ENCODE measurements at regions not wholly inside any gene's neighbourhood (a gene's known extent, or its start where the extent isn't known, plus 50 kb on each side); places are given as distances from the start of the nearest gene placed in this dataset.
A peak's percentile ranks its signal among the peaks of the same experiment; 100 is the strongest.

- no peak for DNase-seq
Measured at GRCh38 chr1:201752333-201752732, 76.6 kb upstream of the IPO9 start.

DNA sequence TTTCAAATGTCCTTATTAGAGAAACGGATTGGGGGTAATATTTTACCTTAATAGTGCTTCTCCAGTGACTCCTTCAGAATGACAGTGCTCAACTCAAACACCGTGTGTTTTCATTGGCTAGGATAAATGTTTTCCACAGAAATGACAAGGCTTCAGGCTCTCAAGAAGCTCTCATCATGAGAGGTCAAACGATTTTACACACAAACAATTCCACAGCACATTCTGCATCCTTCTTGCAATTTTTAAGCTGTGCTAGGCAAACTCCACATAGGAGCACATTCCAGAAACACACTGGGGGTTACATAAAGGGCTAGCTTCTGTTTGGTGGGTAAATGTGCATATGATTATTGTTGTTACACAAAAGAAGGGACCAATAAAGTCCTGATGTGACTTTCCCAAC, 75.5 kb upstream of the IPO9 start:
- DNase-seq, result peak; percentile 44

DNA sequence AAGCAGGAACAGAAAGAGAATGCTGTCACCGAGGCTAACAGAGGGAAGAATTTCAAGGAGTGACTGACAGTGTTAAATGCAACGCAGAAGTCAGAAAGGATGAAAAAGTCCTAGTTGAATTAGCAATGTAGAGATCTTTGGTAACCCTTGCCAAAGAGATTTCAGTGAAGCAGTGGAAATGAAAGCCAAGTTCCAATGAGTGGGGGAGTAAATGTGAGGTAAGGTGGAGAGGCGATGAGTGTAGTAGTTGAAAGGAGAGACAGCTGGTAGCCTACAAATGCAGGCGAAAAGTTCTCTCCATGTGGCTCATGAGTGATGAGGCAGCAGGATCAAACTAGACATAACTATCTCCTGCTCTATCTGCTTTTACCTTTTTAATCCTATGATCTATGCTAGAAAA, 74.6 kb upstream of the IPO9 start:
- no peak for DNase-seq

DNA sequence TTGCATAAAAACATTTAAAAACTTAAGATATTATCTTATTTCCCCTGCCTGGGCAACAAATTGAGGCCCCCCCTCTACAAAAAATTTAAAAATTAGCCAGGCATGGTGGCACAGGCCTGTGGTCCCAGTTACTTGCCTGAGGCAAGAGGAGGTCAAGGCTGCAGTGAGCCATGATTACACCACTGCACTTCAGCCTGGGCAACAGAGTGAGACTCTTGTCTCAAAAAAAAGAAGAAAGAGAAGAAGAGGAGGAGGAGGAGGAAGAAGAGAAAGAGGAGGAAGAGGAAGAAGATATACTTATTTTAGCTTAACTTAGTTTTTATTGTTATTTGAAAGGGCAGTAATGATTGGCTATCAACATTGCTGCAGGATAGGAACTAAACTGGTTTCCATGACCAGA, 73.8 kb upstream of the IPO9 start:
- no peak for DNase-seq

DNA sequence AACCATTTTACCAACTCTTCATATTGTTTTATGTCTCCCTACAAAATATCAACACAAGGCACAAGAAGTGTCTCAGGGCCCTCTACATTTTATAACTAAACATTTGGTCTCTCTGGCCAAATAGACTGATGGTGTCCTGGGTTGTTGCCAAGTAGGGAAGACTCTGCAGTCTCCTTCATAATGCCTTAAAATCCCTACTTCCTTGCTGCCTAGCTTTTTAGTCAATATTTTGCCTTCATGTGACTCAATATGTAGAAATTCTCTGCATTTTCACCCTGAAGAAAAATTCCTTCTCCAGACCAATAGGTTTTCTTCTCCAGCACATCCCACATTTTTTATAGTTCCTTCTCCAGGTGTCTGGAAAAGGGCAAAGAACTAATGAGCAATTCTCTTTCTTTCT, 72.6 kb upstream of the IPO9 start:
- no peak for DNase-seq

- no peak for DNase-seq
Measured at GRCh38 chr1:201758499-201759050, 70.4 kb upstream of the IPO9 start.

DNA sequence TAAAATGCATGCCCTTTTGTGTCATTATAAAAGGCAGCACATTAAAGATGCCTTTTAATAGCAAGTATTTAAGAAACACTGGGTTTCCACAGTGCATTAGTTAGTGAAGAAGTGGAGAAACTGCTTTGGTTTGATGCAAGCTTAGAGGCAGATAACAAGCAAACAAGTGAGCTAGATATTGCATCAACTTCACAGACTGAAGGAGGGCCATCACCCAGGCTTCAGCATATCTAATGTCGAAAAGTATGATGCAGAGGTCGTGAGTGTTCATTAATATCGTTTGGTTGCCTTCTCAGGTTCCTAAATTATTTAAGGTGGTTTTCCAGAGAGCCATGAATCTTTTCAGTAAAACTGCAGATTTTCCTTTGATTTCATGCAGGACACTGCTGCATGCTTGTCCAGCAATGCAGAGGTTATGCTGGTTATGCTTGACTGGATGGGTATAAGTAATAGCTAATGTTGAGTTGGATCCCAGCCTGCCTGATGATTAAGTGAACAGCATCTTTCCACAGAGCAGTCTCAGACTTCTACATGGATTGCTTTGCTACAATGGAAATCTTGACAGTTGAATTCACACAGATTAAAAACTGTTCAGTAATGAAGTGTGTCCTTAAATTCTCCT, 69.7 kb upstream of the IPO9 start:
- no peak for DNase-seq

GRCh38 chr1:201760516-201760915, 68.4 kb upstream of the IPO9 start:
- no peak for DNase-seq

DNA sequence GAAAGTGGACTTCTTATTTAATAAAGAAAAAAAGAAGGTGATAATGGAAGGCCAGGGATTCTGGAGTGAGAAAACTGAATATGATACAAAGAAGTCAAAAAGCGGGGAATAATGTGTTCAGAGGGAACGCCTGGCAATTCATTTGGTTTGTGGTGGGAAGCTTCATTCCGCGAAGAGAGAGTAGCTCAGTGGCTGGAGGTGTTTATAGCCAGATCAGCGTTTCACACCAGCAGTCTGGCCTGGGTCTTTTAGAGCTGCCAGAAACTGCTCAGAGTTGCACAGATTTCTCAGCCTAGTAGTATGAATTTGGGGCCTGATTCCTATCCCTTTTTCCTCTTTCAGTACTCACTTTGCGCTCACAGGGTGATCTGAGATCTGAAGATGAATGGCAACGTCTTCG, 67.8 kb upstream of the IPO9 start:
- no peak for DNase-seq

DNA sequence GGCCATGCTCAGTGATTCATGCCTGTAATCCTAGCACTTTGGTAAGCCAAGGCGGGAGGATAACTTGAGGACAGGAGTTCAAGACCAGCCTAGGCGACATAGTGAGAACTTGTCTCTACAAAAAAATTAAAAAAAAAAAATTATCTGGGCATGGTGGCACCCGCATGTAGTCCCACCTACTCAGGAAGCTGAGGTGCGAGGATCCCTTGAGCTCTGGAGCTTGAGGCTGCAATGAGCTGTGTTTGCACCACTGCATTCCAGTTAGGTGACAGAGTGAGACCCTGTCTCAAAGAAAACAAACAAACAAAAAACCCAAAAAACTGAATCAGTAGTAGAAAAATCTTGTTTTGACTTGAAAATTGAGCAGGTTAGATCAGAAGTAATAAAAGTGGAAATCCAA, 67.1 kb upstream of the IPO9 start:
- no peak for DNase-seq

GRCh38 chr1:201762381-201762780, 66.6 kb upstream of the IPO9 start:
- no peak for DNase-seq

DNA sequence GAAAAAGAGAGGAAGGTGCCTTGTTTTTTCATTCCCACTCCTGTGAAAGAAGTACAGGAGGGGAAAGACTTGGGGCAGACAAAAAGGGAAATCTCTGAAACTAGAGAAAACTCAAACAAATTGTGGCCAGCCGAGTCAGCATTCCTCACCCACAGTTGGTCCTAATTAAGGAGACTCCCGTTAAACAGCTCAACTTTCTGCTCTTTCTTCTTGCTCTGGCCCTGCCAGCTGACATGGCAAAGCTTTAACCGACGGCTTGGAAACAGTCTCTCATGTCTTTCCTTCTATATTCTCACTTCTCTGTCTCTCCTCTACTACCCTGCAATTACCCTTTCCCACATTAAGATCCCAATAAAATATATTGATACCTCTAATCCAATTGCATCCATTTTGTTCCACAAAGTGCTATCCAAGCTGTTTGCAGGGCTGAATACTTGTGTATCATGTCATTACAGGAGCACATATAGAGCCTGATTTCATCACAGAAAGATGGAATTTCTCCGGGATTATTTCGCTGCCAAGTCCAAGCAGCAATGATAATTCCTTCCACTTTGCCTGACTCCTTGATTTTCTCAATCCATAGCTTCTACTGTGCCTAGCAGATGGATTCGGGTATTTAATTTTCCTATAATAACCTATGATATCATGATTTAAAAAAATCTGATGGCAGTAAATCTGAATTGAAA, 65.4 kb upstream of the IPO9 start:
- no peak for DNase-seq

DNA sequence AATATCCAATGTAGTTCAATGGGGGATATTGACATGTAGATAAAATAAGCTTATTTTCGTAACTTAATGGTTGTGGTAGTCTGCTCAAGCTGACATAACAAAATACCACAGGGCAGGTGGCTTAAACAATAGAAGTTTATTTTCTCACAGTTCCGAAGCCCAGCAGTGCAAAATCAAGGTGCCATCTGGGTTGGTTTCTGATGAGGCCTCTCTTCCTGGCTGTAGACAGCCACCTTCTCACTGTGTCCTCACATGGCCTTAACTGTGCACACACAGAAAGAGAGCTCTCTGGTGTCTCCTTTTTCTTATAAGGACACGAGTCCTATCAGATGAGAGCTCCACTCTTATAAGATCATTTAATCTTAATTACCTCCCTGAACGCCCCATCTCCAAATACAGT, 64.8 kb upstream of the IPO9 start:
- DNase-seq, result no peak

GRCh38 chr1:201764579-201764978, 64.4 kb upstream of the IPO9 start:
- DNase-seq, result no peak

DNA sequence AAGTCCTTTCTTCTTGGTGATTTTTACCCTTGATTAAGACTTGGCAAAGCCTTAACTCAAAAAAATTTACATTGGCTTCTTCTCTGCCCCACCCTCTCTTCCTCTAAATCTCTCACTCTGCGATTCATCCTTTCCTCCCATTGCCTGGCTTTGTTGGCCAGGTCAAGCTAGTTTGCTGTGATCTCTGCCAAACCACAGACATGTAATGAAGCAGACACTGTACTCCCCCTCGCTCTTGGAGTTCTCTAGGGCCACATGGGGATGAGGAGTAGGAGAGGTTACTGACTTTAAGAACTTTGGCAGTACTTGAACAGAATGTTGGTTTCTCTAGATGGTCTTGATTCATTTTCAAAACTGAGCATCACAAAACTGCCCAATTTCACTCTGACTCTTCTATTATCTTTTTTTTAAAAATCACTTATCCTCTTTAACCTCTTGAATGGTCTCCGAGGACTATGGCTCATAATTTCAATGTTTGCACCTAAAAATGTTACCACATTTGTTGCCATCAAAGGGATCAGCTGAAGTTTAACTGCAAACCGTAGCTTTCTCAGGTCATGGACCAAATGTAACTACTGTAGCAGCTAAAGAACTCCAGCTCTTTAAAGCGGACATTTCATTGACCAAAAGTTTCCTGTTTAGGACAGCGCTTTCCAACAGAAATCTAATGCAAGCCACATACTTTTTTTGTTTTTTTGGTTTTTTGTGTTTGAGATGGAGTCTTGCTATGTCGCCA, 62.7 kb upstream of the IPO9 start:
- DNase-seq, result no peak

- no peak for DNase-seq
Measured at GRCh38 chr1:201767339-201767738, 61.6 kb upstream of the IPO9 start.

GRCh38 chr1:201769072-201769471, 59.9 kb upstream of the IPO9 start:
- no peak for DNase-seq

DNA sequence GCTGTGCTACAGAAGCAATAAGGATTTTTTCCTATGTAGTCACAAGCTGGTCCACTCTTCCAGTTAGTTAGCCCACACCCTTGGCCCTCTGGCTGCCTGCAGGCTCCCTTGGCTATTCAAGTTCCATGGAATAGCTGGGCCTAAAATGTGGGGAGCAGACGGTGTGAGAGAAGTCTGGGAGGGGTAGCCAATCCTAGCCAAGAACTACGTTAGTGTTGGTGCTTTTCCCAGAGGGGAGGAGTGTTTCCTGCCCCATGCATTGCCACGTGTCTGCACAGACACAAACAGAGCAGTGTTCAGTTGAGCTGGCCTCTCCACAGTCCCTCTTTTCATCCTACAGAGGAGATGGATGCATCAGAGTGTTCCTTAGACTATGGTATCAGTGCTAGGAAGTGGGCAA, 59.0 kb upstream of the IPO9 start:
- DNase-seq, result peak; percentile 58

DNA sequence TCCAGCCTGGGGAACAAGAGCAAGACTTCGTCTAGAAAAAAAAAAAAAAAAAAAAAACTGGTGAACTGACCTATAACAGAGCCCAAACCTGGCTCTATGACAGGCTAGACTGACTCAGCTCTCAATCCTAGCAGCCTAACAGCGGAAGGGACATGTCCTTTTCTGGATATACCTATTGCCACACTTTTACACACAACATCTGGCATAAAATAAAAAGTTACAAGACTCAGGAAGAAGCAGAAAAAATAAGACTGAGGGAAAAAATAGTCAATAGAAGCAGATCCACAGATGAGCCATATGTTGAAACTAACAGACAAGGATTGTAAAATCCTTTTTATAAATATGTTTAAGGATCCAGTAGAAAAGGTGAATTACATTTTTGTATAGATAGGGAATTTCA, 57.5 kb upstream of the IPO9 start:
- no peak for DNase-seq

GRCh38 chr1:201772178-201772577, 56.8 kb upstream of the IPO9 start:
- no peak for DNase-seq

- DNase-seq, result peak; percentile 79
Measured at GRCh38 chr1:201773764-201774163, 55.2 kb upstream of the IPO9 start.

- DNase-seq, result no peak
Measured at GRCh38 chr1:201774224-201774982, 54.6 kb upstream of the IPO9 start.

DNA sequence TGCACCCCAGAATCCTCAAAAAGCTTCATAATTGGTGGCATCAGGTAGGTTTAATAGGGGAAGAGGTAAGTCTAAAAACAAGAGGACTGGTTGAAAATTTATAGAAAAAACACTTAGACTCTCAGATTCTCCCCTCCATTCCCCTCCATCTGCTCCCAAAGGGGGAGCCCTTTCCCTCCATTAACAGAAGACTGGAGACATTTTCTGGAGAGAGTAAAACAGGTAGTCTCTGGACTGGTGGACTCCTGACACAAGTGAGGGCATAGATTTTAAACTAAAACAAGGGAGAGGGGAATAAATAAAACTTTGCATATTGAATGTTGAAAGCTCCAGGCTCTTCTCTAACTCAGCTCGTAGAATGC, 54.0 kb upstream of the IPO9 start:
- no peak for DNase-seq
